ENCODE measurements at regions not wholly inside any gene's neighbourhood (a gene's known extent, or its start where the extent isn't known, plus 50 kb on each side); places are given as distances from the start of the nearest gene placed in this dataset.

DNA sequence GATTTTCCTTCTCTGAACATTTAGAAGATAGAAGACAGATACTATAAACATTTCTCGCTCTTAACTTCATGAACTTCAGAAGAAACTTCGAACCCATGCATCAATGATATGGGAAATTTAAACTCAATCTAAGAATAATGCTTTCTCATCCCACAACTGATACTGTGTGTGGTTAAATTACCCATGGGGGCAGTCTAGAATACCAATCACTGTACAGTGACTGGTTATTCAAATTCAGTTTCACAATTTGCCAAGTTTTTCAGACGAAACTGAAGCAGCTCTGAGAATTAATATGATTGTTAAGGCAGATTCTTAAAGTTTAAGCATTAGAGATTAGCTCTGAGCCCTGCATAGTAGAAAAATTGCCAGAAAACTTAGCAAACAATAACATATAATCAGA lies 431.0 kb downstream of the SH3GL2 start:
- Histone ChIP-seq H3K4me2 (ENCODE audit: low read length, poor library complexity, severe bottlenecking) (no peak overlapping the region), H3K27ac (ENCODE audit: low read length, poor library complexity, severe bottlenecking) (no peak overlapping the region), H2BK12ac (ENCODE audit: low read length in 2 of 2) (no peak overlapping the region), H2BK120ac (ENCODE audit: low read depth, low read length) (no peak overlapping the region), H3K4me3 (ENCODE audit: insufficient read depth in 1 of 2, low read depth in 1 of 2, low read length in 2 of 2) (no peak overlapping the region), H3K36me3 (ENCODE audit: control insufficient read depth in 1 of 2, insufficient read depth in 2 of 2, low read depth in 1 of 2, low read length in 2 of 2) (no peaks in the 10 kb centered on the region), H4K8ac (ENCODE audit: low read length) (no peak overlapping the region), H3K27me3 (ENCODE audit: control insufficient read depth in 1 of 2, insufficient read depth in 1 of 2, low read length in 2 of 2) (peaks cover 0 to 5% of the 10 kb centered on the region in 2 experiments), H2BK5ac (ENCODE audit: low read depth, low read length, poor library complexity, severe bottlenecking) (no peak overlapping the region), H2BK15ac (ENCODE audit: low read depth, poor library complexity, severe bottlenecking) (no peak overlapping the region), H3K9ac (ENCODE audit: low read length) (no peak overlapping the region), H3K14ac (ENCODE audit: low read length in 2 of 2) (no peak overlapping the region), H3K9me3 (ENCODE audit: control insufficient read depth, low read length) (peaks cover 3% of the 10 kb centered on the region), H2AK5ac (ENCODE audit: low read length, severe bottlenecking) (no peak overlapping the region), H3K79me1 (replicated peaks; ENCODE audit: low read length, poor library complexity, severe bottlenecking) (no peaks in the 10 kb centered on the region), H4K91ac (ENCODE audit: low read length) (no peak overlapping the region), H2AFZ (ENCODE audit: low read depth, low read length) (no peak overlapping the region), H3K23ac (ENCODE audit: low read length in 2 of 2) (no peak overlapping the region), H3K4ac (ENCODE audit: low read depth in 1 of 2, low read length in 2 of 2) (no peak overlapping the region), H3K18ac (ENCODE audit: low read depth in 1 of 2, low read length in 2 of 2) (no peak overlapping the region), H3K4me1 (ENCODE audit: control insufficient read depth, insufficient read depth, low read depth, low read length) (no peaks in the 10 kb centered on the region)
- no CpG with 5 or more reads among the region's 3 CpGs for WGBS
- no peak for DNase-seq

GRCh38 chr9:18010492-18010891 lies 431.6 kb downstream of the SH3GL2 start:
- Histone ChIP-seq H2BK5ac (ENCODE audit: low read depth, low read length, poor library complexity, severe bottlenecking) (no peak overlapping the region), H3K9ac (ENCODE audit: low read length) (no peak overlapping the region), H2BK15ac (ENCODE audit: low read depth, poor library complexity, severe bottlenecking) (no peak overlapping the region), H4K8ac (ENCODE audit: low read length) (no peak overlapping the region), H3K23ac (ENCODE audit: low read length in 2 of 2) (no peak overlapping the region), H3K79me1 (replicated peaks; ENCODE audit: low read length, poor library complexity, severe bottlenecking) (no peaks in the 10 kb centered on the region), H3K14ac (ENCODE audit: low read length in 2 of 2) (no peak overlapping the region), H3K27me3 (ENCODE audit: control insufficient read depth in 1 of 2, insufficient read depth in 1 of 2, low read length in 2 of 2) (peaks cover 0 to 11% of the 10 kb centered on the region in 2 experiments), H3K4me2 (ENCODE audit: low read length, poor library complexity, severe bottlenecking) (no peak overlapping the region), H3K27ac (ENCODE audit: low read length, poor library complexity, severe bottlenecking) (no peak overlapping the region), H3K18ac (ENCODE audit: low read depth in 1 of 2, low read length in 2 of 2) (no peak overlapping the region), H2BK120ac (ENCODE audit: low read depth, low read length) (no peak overlapping the region), H3K4me1 (ENCODE audit: control insufficient read depth, insufficient read depth, low read depth, low read length) (no peaks in the 10 kb centered on the region), H2BK12ac (ENCODE audit: low read length in 2 of 2) (no peak overlapping the region), H3K4ac (ENCODE audit: low read depth in 1 of 2, low read length in 2 of 2) (no peak overlapping the region), H2AK5ac (ENCODE audit: low read length, severe bottlenecking) (no peak overlapping the region), H3K36me3 (ENCODE audit: control insufficient read depth in 1 of 2, insufficient read depth in 2 of 2, low read depth in 1 of 2, low read length in 2 of 2) (no peaks in the 10 kb centered on the region), H3K9me3 (ENCODE audit: control insufficient read depth, low read length) (peaks cover 3% of the 10 kb centered on the region), H4K91ac (ENCODE audit: low read length) (no peak overlapping the region), H3K4me3 (ENCODE audit: insufficient read depth in 1 of 2, low read depth in 1 of 2, low read length in 2 of 2) (no peak overlapping the region), H2AFZ (ENCODE audit: low read depth, low read length) (no peak overlapping the region)
- no peak for DNase-seq
- 69% methylated on average over 2 of the region's 5 CpGs for WGBS

DNA sequence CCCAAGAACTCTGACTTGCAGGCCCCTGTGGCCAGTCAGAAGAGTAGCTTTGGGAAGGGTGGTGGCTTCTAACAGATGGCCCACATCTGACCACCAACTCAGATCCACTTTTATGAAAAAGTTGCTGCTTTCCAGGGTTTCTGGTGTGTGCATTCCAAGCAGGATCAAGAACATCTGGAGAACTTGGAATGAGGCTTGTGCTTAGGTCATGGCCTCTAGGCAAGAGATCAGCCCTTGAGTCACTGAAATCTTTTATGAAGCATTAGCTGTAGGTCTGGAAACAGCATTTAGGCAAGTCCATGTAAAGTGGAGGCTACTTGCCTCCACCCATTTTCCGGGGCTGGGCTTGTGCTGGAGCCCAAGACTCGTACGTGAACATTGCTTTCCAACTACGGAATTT lies 433.3 kb downstream of the SH3GL2 start:
- Histone ChIP-seq H3K79me1 (replicated peaks; ENCODE audit: low read length, poor library complexity, severe bottlenecking) (no peaks in the 10 kb centered on the region), H3K36me3 (ENCODE audit: control insufficient read depth in 1 of 2, insufficient read depth in 2 of 2, low read depth in 1 of 2, low read length in 2 of 2) (no peaks in the 10 kb centered on the region), H2BK120ac (ENCODE audit: low read depth, low read length) (no peak overlapping the region), H4K91ac (ENCODE audit: low read length) (no peak overlapping the region), H3K4ac (ENCODE audit: low read depth in 1 of 2, low read length in 2 of 2) (no peak overlapping the region), H3K9ac (ENCODE audit: low read length) (no peak overlapping the region), H3K9me3 (ENCODE audit: control insufficient read depth, low read length) (peaks cover 3% of the 10 kb centered on the region), H3K4me2 (ENCODE audit: low read length, poor library complexity, severe bottlenecking) (no peak overlapping the region), H3K27ac (ENCODE audit: low read length, poor library complexity, severe bottlenecking) (no peak overlapping the region), H2BK15ac (ENCODE audit: low read depth, poor library complexity, severe bottlenecking) (no peak overlapping the region), H3K14ac (ENCODE audit: low read length in 2 of 2) (no peak overlapping the region), H3K4me1 (ENCODE audit: control insufficient read depth, insufficient read depth, low read depth, low read length) (no peaks in the 10 kb centered on the region), H2BK12ac (ENCODE audit: low read length in 2 of 2) (no peak overlapping the region), H4K8ac (ENCODE audit: low read length) (no peak overlapping the region), H3K27me3 (ENCODE audit: control insufficient read depth in 1 of 2, insufficient read depth in 1 of 2, low read length in 2 of 2) (peaks cover 0 to 17% of the 10 kb centered on the region in 2 experiments), H3K18ac (ENCODE audit: low read depth in 1 of 2, low read length in 2 of 2) (no peak overlapping the region), H2BK5ac (ENCODE audit: low read depth, low read length, poor library complexity, severe bottlenecking) (no peak overlapping the region), H3K23ac (ENCODE audit: low read length in 2 of 2) (no peak overlapping the region), H3K4me3 (ENCODE audit: insufficient read depth in 1 of 2, low read depth in 1 of 2, low read length in 2 of 2) (no peak overlapping the region), H2AK5ac (ENCODE audit: low read length, severe bottlenecking) (no peak overlapping the region), H2AFZ (ENCODE audit: low read depth, low read length) (no peak overlapping the region)
- DNase-seq, result no peak
- 82% methylated on average over 4 of the region's 4 CpGs for WGBS

DNA sequence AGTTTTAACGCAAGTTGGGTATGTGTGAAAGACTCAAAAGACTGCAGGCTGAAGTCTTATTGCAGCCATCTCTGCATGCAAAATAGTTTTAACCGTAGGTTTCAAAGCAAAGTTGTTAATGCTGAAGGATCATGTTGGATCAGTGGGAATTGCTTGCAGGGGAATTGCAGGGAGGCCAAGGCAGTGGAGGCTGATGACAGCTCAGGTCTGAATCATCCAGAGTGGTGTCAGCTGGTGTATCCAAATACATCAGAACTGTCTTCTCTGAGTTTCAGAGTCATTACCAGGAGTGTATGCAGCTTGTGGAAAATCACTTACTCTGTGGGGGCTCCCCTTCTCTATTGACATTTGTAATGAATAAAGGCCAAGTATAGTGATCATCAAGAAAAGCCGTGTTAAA lies 435.7 kb downstream of the SH3GL2 start:
- no peak overlapping the region for H3K4ac ChIP-seq (ENCODE audit: low read depth in 1 of 2, low read length in 2 of 2)
- H2BK12ac ChIP-seq (ENCODE audit: low read length in 2 of 2), result no peak overlapping the region
- whole genome bisulfite sequencing, result 65% methylated on average over 2 of the region's 3 CpGs
- no peak overlapping the region for H3K18ac ChIP-seq (ENCODE audit: low read depth in 1 of 2, low read length in 2 of 2)
- no peak overlapping the region for H4K8ac ChIP-seq (ENCODE audit: low read length)
- H2BK5ac ChIP-seq (ENCODE audit: low read depth, low read length, poor library complexity, severe bottlenecking), result no peak overlapping the region
- H3K9me3 ChIP-seq (ENCODE audit: control insufficient read depth, low read length), result peaks cover 7% of the 10 kb centered on the region
- H3K4me2 ChIP-seq (ENCODE audit: low read length, poor library complexity, severe bottlenecking), result no peak overlapping the region
- no peaks in the 10 kb centered on the region for H3K4me1 ChIP-seq (ENCODE audit: control insufficient read depth, insufficient read depth, low read depth, low read length)
- peaks cover 0 to 17% of the 10 kb centered on the region in 2 experiments for H3K27me3 ChIP-seq (ENCODE audit: control insufficient read depth in 1 of 2, insufficient read depth in 1 of 2, low read length in 2 of 2)
- no peak overlapping the region for H3K23ac ChIP-seq (ENCODE audit: low read length in 2 of 2)
- no peak overlapping the region for H3K9ac ChIP-seq (ENCODE audit: low read length)
- H3K36me3 ChIP-seq (ENCODE audit: control insufficient read depth in 1 of 2, insufficient read depth in 2 of 2, low read depth in 1 of 2, low read length in 2 of 2), result no peaks in the 10 kb centered on the region
- no peak overlapping the region for H2AK5ac ChIP-seq (ENCODE audit: low read length, severe bottlenecking)
- no peak for DNase-seq
- H3K79me1 ChIP-seq (replicated peaks; ENCODE audit: low read length, poor library complexity, severe bottlenecking), result no peaks in the 10 kb centered on the region
- H2BK120ac ChIP-seq (ENCODE audit: low read depth, low read length), result no peak overlapping the region
- no peak overlapping the region for H3K27ac ChIP-seq (ENCODE audit: low read length, poor library complexity, severe bottlenecking)
- no peak overlapping the region for H2AFZ ChIP-seq (ENCODE audit: low read depth, low read length)
- no peak overlapping the region for H2BK15ac ChIP-seq (ENCODE audit: low read depth, poor library complexity, severe bottlenecking)
- no peak overlapping the region for H3K14ac ChIP-seq (ENCODE audit: low read length in 2 of 2)
- H4K91ac ChIP-seq (ENCODE audit: low read length), result no peak overlapping the region
- no peak overlapping the region for H3K4me3 ChIP-seq (ENCODE audit: insufficient read depth in 1 of 2, low read depth in 1 of 2, low read length in 2 of 2)
